ENCODE measurements at regions not wholly inside any gene's neighbourhood (a gene's known extent, or its start where the extent isn't known, plus 50 kb on each side); places are given as distances from the start of the nearest gene placed in this dataset.

GRCh38 chr5:74052441-74053221 is 426.6 kb downstream of the ARHGEF28 start:
- TF ChIP-seq CTCF (IDR thresholded peaks at IDR 0.05; ENCODE audit: insufficient read depth, low read depth, low read length): no peak
- ChIA-PET POLR2A (no interaction called here), CTCF (interaction anchor here (1.2 kb wide), 1 partner anchor 590 kb away, joined by 3 read pairs; no protein-coding TSS in a partner anchor)
- Histone ChIP-seq H3K36me3 (ENCODE audit: control insufficient read depth, insufficient read depth, low read length) (no peaks in the 10 kb centered on the region), H3K4me3 (ENCODE audit: low read depth, low read length) (no peak overlapping the region), H3K27me3 (ENCODE audit: control insufficient read depth, insufficient read depth, low read length) (no peaks in the 10 kb centered on the region; the same call in 1 of the 2 replicates)
- no peak for DNase-seq (ENCODE audit: low read depth)

- ChIA-PET CTCF (interaction anchor here (0.9 kb wide), 1 partner anchor 14 kb away, joined by 3 read pairs; no protein-coding TSS in a partner anchor), POLR2A (no interaction called here)
- no peak for DNase-seq (ENCODE audit: low read depth)
- Histone ChIP-seq H3K4me3 (ENCODE audit: low read depth, low read length) (no peak overlapping the region), H3K27me3 (ENCODE audit: control insufficient read depth, insufficient read depth, low read length) (no peaks in the 10 kb centered on the region; the same call in 1 of the 2 replicates), H3K36me3 (ENCODE audit: control insufficient read depth, insufficient read depth, low read length) (no peaks in the 10 kb centered on the region)
- TF ChIP-seq CTCF (IDR thresholded peaks at IDR 0.05; ENCODE audit: insufficient read depth, low read depth, low read length): no peak
These were observed 425.1 kb downstream of the ARHGEF28 start for GRCh38 chr5:74051076-74051475.

GRCh38 chr5:74044936-74045335 is 418.9 kb downstream of the ARHGEF28 start:
- no peaks in the 10 kb centered on the region for H3K27me3 ChIP-seq (ENCODE audit: control insufficient read depth, insufficient read depth, low read length)
- no peak overlapping the region for H3K4me3 ChIP-seq (ENCODE audit: low read depth, low read length)
- TF ChIP-seq CTCF (IDR thresholded peaks at IDR 0.05; ENCODE audit: insufficient read depth, low read depth, low read length): no peak
- no peak for DNase-seq (ENCODE audit: low read depth)
- no peaks in the 10 kb centered on the region for H3K36me3 ChIP-seq (ENCODE audit: control insufficient read depth, insufficient read depth, low read length)
- ChIA-PET CTCF (interaction anchor here (0.6 to 1.0 kb wide), 3 partner anchors 9 to 227 kb away, joined by 3 to 7 read pairs (median 3); no protein-coding TSS in a partner anchor), POLR2A (no interaction called here)

GRCh38 chr5:74042959-74043358 is 417.0 kb downstream of the ARHGEF28 start:
- Histone ChIP-seq H3K27me3 (ENCODE audit: control insufficient read depth, insufficient read depth, low read length) (no peaks in the 10 kb centered on the region), H3K36me3 (ENCODE audit: control insufficient read depth, insufficient read depth, low read length) (no peaks in the 10 kb centered on the region), H3K4me3 (ENCODE audit: low read depth, low read length) (no peak overlapping the region)
- ChIA-PET CTCF (no interaction called here), POLR2A (no interaction called here)
- DNase-seq (ENCODE audit: low read depth): no peak
- TF ChIP-seq CTCF (IDR thresholded peaks at IDR 0.05; ENCODE audit: insufficient read depth, low read depth, low read length): no peak

GRCh38 chr5:74042559-74042958 is 416.6 kb downstream of the ARHGEF28 start:
- TF ChIP-seq CTCF (IDR thresholded peaks at IDR 0.05; ENCODE audit: insufficient read depth, low read depth, low read length): no peak
- no peaks in the 10 kb centered on the region for H3K36me3 ChIP-seq (ENCODE audit: control insufficient read depth, insufficient read depth, low read length)
- no peak overlapping the region for H3K4me3 ChIP-seq (ENCODE audit: low read depth, low read length)
- H3K27me3 ChIP-seq (ENCODE audit: control insufficient read depth, insufficient read depth, low read length): no peaks in the 10 kb centered on the region
- no peak for DNase-seq (ENCODE audit: low read depth)
- CTCF ChIA-PET: no interaction called here
- POLR2A ChIA-PET: no interaction called here

Data from BJ (cell line).